K562 (cell line): ENCODE measurements at regions not wholly inside any gene's neighbourhood (a gene's known extent, or its start where the extent isn't known, plus 50 kb on each side); places are given as distances from the start of the nearest gene placed in this dataset.

Source experiments
- EGR1 ChIP-seq: fragments of 450-650 bp; conservative IDR thresholded peaks from 2 replicates; pipeline ENCODE4 v1.6.1; 2017; ENCODE audit warnings: mild to moderate bottlenecking
- EP300 ChIP-seq: IDR thresholded peaks from 2 replicates; pipeline ENCODE4 v1.6.1; 2012; ENCODE audit warnings: low read length, improper control_type of control experiment
- NR2C2 ChIP-seq, 2 experiments: fragments of 200-800 bp in 1 of 2; sonication (Bioruptor generic) in 1 of 2; sonication (generic) in 1 of 2; formaldehyde crosslinking in 1 of 2; IDR thresholded peaks; 2 replicates each; pipeline versions ENCODE4 v1.6.1 to v1.8.0; 2016 to 2022; ENCODE audit warnings: mild to moderate bottlenecking in 1 of 2, missing compliant biosample characterization in 1 of 2, missing genetic modification characterization in 1 of 2, missing genetic modification reagents in 1 of 2
- POLR2AphosphoS5 ChIP-seq: IDR thresholded peaks from 2 replicates; pipeline ENCODE4 v1.6.1; 2011; ENCODE audit warnings: mild to moderate bottlenecking, low read depth, low read length, moderate library complexity; ENCODE audit not compliant: control insufficient read depth, insufficient read depth
- ZNF668 ChIP-seq: fragments of 250-450 bp; sonication (Bioruptor Pico); IDR thresholded peaks from 2 replicates; pipeline ENCODE4 v1.8.0; 2022; ENCODE audit warnings: mild to moderate bottlenecking, inconsistent platforms
- ZZZ3 ChIP-seq: fragments of 450-650 bp; IDR thresholded peaks from 2 replicates; pipeline ENCODE4 v1.6.1; 2016; ENCODE audit warnings: antibody characterized with exemption, mild to moderate bottlenecking, moderate library complexity
- TF ChIP-seq, protein P1 (sequence below), 2 experiments: fragments of 450-650 bp in 1 of 2; sonication (generic) in 1 of 2; formaldehyde crosslinking in 1 of 2; IDR thresholded peaks in 1 of 2; conservative IDR thresholded peaks in 1 of 2; 2 replicates each; pipeline versions ENCODE4 v1.6.1 to v1.8.1; 2016 to 2023; ENCODE audit warnings: mild to moderate bottlenecking in 2 of 2, moderate library complexity in 2 of 2, inconsistent platforms in 1 of 2, missing genetic modification reagents in 1 of 2

DNA sequence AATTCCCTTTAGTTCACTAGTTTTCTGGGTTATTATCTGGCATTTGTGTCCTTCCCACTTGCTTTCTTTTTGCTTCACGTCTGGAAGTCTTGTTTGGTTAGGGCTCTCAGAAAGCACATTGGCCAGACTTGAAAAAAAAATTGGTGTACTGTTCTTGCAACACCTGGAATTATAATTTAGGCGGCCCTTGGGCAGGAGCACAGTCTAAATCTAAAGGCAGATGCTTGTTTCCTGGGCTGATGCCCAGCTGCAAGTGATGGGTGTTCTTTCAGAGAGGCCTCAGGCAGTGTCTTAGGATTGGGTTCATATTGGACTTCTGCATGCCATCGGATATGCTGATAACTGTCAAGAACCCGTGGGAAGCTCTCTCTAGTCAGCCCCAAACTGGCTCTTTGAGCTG is 521.5 kb downstream of the PDCD6IP start:
- TF ChIP-seq EGR1 (no peak), NR2C2 (CRISPR knock-in tag; IDR thresholded peaks at IDR 0.05) (no peak), NR2C2 (tag; IDR thresholded peaks at IDR 0.05) (no peak), EP300 (no peak), ZZZ3 (no peak), ZNF668 (CRISPR knock-in tag) (no peak), POLR2AphosphoS5 (no peak)
- TF ChIP-seq, protein P1, sequence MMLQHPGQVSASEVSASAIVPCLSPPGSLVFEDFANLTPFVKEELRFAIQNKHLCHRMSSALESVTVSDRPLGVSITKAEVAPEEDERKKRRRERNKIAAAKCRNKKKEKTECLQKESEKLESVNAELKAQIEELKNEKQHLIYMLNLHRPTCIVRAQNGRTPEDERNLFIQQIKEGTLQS (IDR thresholded peaks at IDR 0.05) = no peak
- TF ChIP-seq, protein P1 (CRISPR knock-in tag; conservative IDR thresholded peaks at IDR 0.05) = no peak
